Fibroblast of villous mesenchyme (primary cell): ENCODE measurements at regions not wholly inside any gene's neighbourhood (a gene's known extent, or its start where the extent isn't known, plus 50 kb on each side); places are given as distances from the start of the nearest gene placed in this dataset.

ENCODE experiments used
- DNase-seq: peaks from one replicate; pipeline ENCODE4 v3.0.0-alpha.2; 2010; ENCODE audit warnings: low read depth
- H3K4me3 ChIP-seq: 2 replicates; pipeline ENCODE4 v1.5.1; 2011; ENCODE audit warnings: low read depth, mild to moderate bottlenecking, low read length
- CTCF ChIP-seq: IDR thresholded peaks from 2 replicates; pipeline ENCODE4 v1.5.1; 2012; ENCODE audit warnings: low read depth, mild to moderate bottlenecking, low read length; ENCODE audit not compliant: insufficient read depth

- H3K4me3 ChIP-seq, result no peak overlapping the region
- DNase-seq, result no peak
- no peak for TF ChIP-seq CTCF
These were observed 75.9 kb downstream of the EDN3 start for GRCh38 chr20:59376109-59376841.

- DNase-seq, result no peak
- no peak for TF ChIP-seq CTCF
- H3K4me3 ChIP-seq, result no peak overlapping the region
These were observed 76.6 kb downstream of the EDN3 start for GRCh38 chr20:59376998-59377397.

- no peak for TF ChIP-seq CTCF
- no peak for DNase-seq
These were observed 77.4 kb downstream of the EDN3 start for GRCh38 chr20:59377842-59378241.

GRCh38 chr20:59378396-59378795 lies 78.0 kb downstream of the EDN3 start:
- TF ChIP-seq CTCF, result no peak
- H3K4me3 ChIP-seq, result no peak overlapping the region

More at GRCh38 chr20:59377842-59378241, 77.4 kb downstream of the EDN3 start:
- no peak overlapping the region for H3K4me3 ChIP-seq

GRCh38 chr20:59378966-59379365 lies 78.6 kb downstream of the EDN3 start:
- TF ChIP-seq CTCF, result no peak
- no peak overlapping the region for H3K4me3 ChIP-seq
- no peak for DNase-seq

More at GRCh38 chr20:59378396-59378795, 78.0 kb downstream of the EDN3 start:
- no peak for DNase-seq

- no peak overlapping the region for H3K4me3 ChIP-seq
- no peak for DNase-seq
- TF ChIP-seq CTCF, result no peak
These were observed 81.3 kb downstream of the EDN3 start for GRCh38 chr20:59381689-59382088.

GRCh38 chr20:59382157-59382725 lies 81.8 kb downstream of the EDN3 start:
- H3K4me3 ChIP-seq, result no peak overlapping the region
- TF ChIP-seq CTCF, result no peak
- no peak for DNase-seq
